GM23338 (cell line): ENCODE measurements at regions not wholly inside any gene's neighbourhood (a gene's known extent, or its start where the extent isn't known, plus 50 kb on each side); places are given as distances from the start of the nearest gene placed in this dataset.

Experiments
- ATAC-seq: fragments of 200-7000 bp; cut with Tn5 transposase; 3 replicates; pipeline ENCODE4 v1.9.1; 2020
- DNase-seq: peaks from one replicate; pipeline ENCODE4 v3.0.0-alpha.2; 2015; ENCODE audit warnings: low spot score
- H2AFZ ChIP-seq: fragments of 200-600 bp; sonication (generic); 2 replicates; pipeline ENCODE4 v1.8.0; 2016; ENCODE audit warnings: antibody characterized with exemption, mild to moderate bottlenecking, moderate library complexity
- H3F3A ChIP-seq: fragments of 200-600 bp; sonication (generic); replicated peaks from 2 replicates; pipeline ENCODE4 v1.8.0; 2017; ENCODE audit warnings: antibody characterized with exemption, mixed run types, low read depth
- H3K27ac ChIP-seq: fragments of 200-600 bp; sonication (generic); 2 replicates; pipeline ENCODE4 v1.6.1; 2016; ENCODE audit warnings: low read depth
- H3K27me3 ChIP-seq: fragments of 200-600 bp; sonication (generic); 2 replicates; pipeline ENCODE4 v1.8.0; 2016; ENCODE audit warnings: mild to moderate bottlenecking, mixed run types, moderate library complexity; ENCODE audit not compliant: insufficient read depth
- H3K36me3 ChIP-seq: fragments of 200-600 bp; sonication (generic); 2 replicates; pipeline ENCODE4 v1.8.0; 2016; ENCODE audit warnings: mild to moderate bottlenecking; ENCODE audit not compliant: insufficient read depth
- H3K4me1 ChIP-seq: fragments of 200-600 bp; sonication (generic); 2 replicates; pipeline ENCODE4 v1.8.0; 2016; ENCODE audit warnings: mild to moderate bottlenecking, moderate library complexity; ENCODE audit not compliant: insufficient read depth
- H3K4me2 ChIP-seq: fragments of 200-600 bp; sonication (generic); 2 replicates; pipeline ENCODE4 v1.7.1; 2017; ENCODE audit warnings: mixed run types
- H3K4me3 ChIP-seq: fragments of 200-600 bp; sonication (generic); 2 replicates; pipeline ENCODE4 v1.6.1; 2016; ENCODE audit warnings: mixed run types
- H3K79me2 ChIP-seq: fragments of 200-600 bp; sonication (generic); replicated peaks from 2 replicates; pipeline ENCODE4 v1.8.0; 2017; ENCODE audit warnings: mild to moderate bottlenecking; ENCODE audit not compliant: insufficient read depth
- H3K9me2 ChIP-seq: fragments of 200-600 bp; sonication (generic); 2 replicates; pipeline ENCODE4 v1.8.0; 2017; ENCODE audit not compliant: insufficient read depth
- H4K20me1 ChIP-seq: fragments of 200-600 bp; sonication (generic); replicated peaks from 2 replicates; pipeline ENCODE4 v1.8.0; 2017; ENCODE audit warnings: mild to moderate bottlenecking; ENCODE audit not compliant: insufficient read depth
- H3K27ac Mint-ChIP-seq: 2 replicates; pipeline ENCODE4 v1.8.0; 2020; ENCODE audit warnings: inconsistent platforms, mild to moderate bottlenecking, moderate library complexity, mixed read lengths
- H3K27me3 Mint-ChIP-seq: 3 replicates; pipeline ENCODE4 v1.8.0; 2022; ENCODE audit warnings: low read depth, mild to moderate bottlenecking, moderate library complexity, mixed read lengths, inconsistent platforms; ENCODE audit not compliant: insufficient read depth, poor library complexity
- H3K36me3 Mint-ChIP-seq: 3 replicates; pipeline ENCODE4 v1.8.0; 2021; ENCODE audit warnings: low read depth, mild to moderate bottlenecking, inconsistent platforms, moderate library complexity, mixed read lengths
- H3K4me1 Mint-ChIP-seq: 3 replicates; pipeline ENCODE4 v1.8.0; 2020; ENCODE audit warnings: mild to moderate bottlenecking, inconsistent platforms, mixed read lengths
- H3K4me3 Mint-ChIP-seq: 3 replicates; pipeline ENCODE4 v1.8.0; 2021; ENCODE audit warnings: moderate library complexity, mild to moderate bottlenecking, inconsistent platforms, mixed read lengths
- H3K9me3 Mint-ChIP-seq: 3 replicates; pipeline ENCODE4 v1.8.0; 2020; ENCODE audit warnings: moderate library complexity, mild to moderate bottlenecking, inconsistent platforms, mixed read lengths
- CREB1 ChIP-seq: fragments of 250-450 bp; sonication (Bioruptor Pico); IDR thresholded peaks from 2 replicates; pipeline ENCODE4 v1.5.0; 2020; ENCODE audit warnings: low read depth, mild to moderate bottlenecking, moderate library complexity
- EZH2 ChIP-seq: fragments of 200-600 bp; sonication (generic); IDR thresholded peaks from one replicate; pipeline ENCODE4 v1.8.0; 2017; ENCODE audit warnings: antibody characterized with exemption, mild to moderate bottlenecking, low read depth; ENCODE audit not compliant: unreplicated experiment
- EZH2phosphoT487 ChIP-seq: fragments of 200-600 bp; sonication (generic); IDR thresholded peaks from one replicate; pipeline ENCODE4 v1.8.1; 2018; ENCODE audit warnings: antibody characterized with exemption; ENCODE audit not compliant: unreplicated experiment
- JUNB ChIP-seq: IDR thresholded peaks from one replicate; pipeline ENCODE4 v1.6.1; 2016; ENCODE audit warnings: antibody characterized with exemption; ENCODE audit not compliant: unreplicated experiment
- NANOG ChIP-seq: IDR thresholded peaks from 2 replicates; pipeline ENCODE4 v1.6.1; 2016; ENCODE audit warnings: antibody characterized with exemption, borderline replicate concordance
- POLR2AphosphoS5 ChIP-seq: IDR thresholded peaks from 2 replicates; pipeline ENCODE4 v1.6.1; 2016; ENCODE audit warnings: antibody characterized with exemption, low read depth
- STAT1 ChIP-seq: IDR thresholded peaks from one replicate; pipeline ENCODE4 v1.6.1; 2016; ENCODE audit warnings: antibody characterized with exemption; ENCODE audit not compliant: unreplicated experiment
- ZNF114 ChIP-seq: fragments of 250-450 bp; sonication (Bioruptor Pico); IDR thresholded peaks from 2 replicates; pipeline ENCODE4 v1.5.0; 2020; ENCODE audit warnings: mild to moderate bottlenecking, moderate library complexity
- ZNF331 ChIP-seq: fragments of 250-450 bp; sonication (Bioruptor Pico); IDR thresholded peaks from 2 replicates; pipeline ENCODE4 v1.5.0; 2020; ENCODE audit warnings: low read depth, mild to moderate bottlenecking, moderate library complexity
- TF ChIP-seq, protein P1 (sequence below), 2 experiments: fragments of 200-600 bp in 1 of 2; sonication (generic) in 1 of 2; conservative IDR thresholded peaks; 2 replicates each; pipeline versions ENCODE4 v1.5.1 to v1.6.1; 2016 to 2017; ENCODE audit warnings: antibody characterized with exemption in 2 of 2, low read depth in 2 of 2, mild to moderate bottlenecking in 2 of 2, moderate library complexity in 1 of 2
- TF ChIP-seq, protein P2 (sequence below): IDR thresholded peaks from one replicate; pipeline ENCODE4 v1.6.1; 2018; ENCODE audit warnings: antibody characterized with exemption; ENCODE audit not compliant: unreplicated experiment
- TF ChIP-seq, protein P3 (sequence below): IDR thresholded peaks from 2 replicates; pipeline ENCODE4 v1.6.1; 2016; ENCODE audit warnings: antibody characterized with exemption

DNA sequence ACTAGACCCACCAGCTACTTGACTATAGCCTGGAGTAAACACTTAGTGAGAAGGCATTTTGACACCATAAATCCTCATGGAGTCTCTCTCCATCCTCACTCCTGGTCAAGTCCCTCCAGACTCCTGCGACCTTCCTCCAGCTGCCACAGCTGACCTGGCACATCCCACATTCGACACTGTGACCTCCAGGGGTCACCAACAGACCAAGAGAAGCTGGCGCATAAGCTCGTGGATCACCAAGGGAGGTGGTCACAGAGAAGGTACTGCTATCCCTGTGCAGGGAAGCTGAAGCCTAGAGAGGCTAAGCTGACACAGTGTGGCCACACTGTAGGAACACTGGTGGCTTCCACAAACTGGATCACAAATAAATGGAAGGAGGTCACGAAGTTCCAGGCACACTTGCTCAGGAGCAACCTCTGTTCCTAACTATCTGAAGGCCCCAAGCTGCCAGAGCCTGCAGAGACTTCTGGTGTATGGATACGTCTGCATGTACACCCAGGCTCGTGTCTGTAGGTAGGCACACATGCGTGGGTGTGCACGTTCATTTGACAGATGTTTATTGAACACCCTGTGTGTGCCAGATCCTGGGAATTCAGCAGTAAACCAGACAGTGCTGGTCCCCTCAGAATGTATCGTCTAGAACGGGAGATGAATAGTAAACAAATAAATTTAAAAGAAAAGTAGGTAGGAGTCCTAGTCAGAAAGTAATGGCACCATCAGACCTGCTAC is 104.4 kb downstream of the C5orf15 start:
- H3K9me2 ChIP-seq, result no peaks in the 10 kb centered on the region
- Mint-ChIP-seq H3K9me3 (peaks cover 22% of the 10 kb centered on the region), H3K4me1 (no peaks in the 10 kb centered on the region), H3K36me3 (peaks cover 10% of the 10 kb centered on the region), H3K27ac (no peak overlapping the region), H3K4me3 (no peak overlapping the region), H3K27me3 (peaks cover 5% of the 10 kb centered on the region)
- no peaks in the 10 kb centered on the region for H3F3A ChIP-seq
- TF ChIP-seq CREB1 (CRISPR knock-in tag) (no peak), JUNB (no peak), EZH2phosphoT487 (no peak), POLR2AphosphoS5 (no peak), ZNF331 (CRISPR knock-in tag) (no peak), ZNF114 (CRISPR knock-in tag) (no peak), EZH2 (no peak)
- TF ChIP-seq, protein P1, sequence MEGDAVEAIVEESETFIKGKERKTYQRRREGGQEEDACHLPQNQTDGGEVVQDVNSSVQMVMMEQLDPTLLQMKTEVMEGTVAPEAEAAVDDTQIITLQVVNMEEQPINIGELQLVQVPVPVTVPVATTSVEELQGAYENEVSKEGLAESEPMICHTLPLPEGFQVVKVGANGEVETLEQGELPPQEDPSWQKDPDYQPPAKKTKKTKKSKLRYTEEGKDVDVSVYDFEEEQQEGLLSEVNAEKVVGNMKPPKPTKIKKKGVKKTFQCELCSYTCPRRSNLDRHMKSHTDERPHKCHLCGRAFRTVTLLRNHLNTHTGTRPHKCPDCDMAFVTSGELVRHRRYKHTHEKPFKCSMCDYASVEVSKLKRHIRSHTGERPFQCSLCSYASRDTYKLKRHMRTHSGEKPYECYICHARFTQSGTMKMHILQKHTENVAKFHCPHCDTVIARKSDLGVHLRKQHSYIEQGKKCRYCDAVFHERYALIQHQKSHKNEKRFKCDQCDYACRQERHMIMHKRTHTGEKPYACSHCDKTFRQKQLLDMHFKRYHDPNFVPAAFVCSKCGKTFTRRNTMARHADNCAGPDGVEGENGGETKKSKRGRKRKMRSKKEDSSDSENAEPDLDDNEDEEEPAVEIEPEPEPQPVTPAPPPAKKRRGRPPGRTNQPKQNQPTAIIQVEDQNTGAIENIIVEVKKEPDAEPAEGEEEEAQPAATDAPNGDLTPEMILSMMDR (conservative IDR thresholded peaks at IDR 0.05; ENCODE audit: low read depth in 2 of 2), result peak; percentile 21 to 55; a peak in 3 of 4 replicates
- TF ChIP-seq, protein P2, sequence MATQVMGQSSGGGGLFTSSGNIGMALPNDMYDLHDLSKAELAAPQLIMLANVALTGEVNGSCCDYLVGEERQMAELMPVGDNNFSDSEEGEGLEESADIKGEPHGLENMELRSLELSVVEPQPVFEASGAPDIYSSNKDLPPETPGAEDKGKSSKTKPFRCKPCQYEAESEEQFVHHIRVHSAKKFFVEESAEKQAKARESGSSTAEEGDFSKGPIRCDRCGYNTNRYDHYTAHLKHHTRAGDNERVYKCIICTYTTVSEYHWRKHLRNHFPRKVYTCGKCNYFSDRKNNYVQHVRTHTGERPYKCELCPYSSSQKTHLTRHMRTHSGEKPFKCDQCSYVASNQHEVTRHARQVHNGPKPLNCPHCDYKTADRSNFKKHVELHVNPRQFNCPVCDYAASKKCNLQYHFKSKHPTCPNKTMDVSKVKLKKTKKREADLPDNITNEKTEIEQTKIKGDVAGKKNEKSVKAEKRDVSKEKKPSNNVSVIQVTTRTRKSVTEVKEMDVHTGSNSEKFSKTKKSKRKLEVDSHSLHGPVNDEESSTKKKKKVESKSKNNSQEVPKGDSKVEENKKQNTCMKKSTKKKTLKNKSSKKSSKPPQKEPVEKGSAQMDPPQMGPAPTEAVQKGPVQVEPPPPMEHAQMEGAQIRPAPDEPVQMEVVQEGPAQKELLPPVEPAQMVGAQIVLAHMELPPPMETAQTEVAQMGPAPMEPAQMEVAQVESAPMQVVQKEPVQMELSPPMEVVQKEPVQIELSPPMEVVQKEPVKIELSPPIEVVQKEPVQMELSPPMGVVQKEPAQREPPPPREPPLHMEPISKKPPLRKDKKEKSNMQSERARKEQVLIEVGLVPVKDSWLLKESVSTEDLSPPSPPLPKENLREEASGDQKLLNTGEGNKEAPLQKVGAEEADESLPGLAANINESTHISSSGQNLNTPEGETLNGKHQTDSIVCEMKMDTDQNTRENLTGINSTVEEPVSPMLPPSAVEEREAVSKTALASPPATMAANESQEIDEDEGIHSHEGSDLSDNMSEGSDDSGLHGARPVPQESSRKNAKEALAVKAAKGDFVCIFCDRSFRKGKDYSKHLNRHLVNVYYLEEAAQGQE, result no peak
- H3K79me2 ChIP-seq, result no peaks in the 10 kb centered on the region
- H3K4me3 ChIP-seq, result no peak overlapping the region
- DNase-seq (peak; percentile 19), ATAC-seq (peak; percentile 35; the same call in 2 of the 3 replicates)
- no peaks in the 10 kb centered on the region for H3K27me3 ChIP-seq
- H3K4me1 ChIP-seq, result no peaks in the 10 kb centered on the region
- H3K27ac ChIP-seq, result no peak overlapping the region
- H4K20me1 ChIP-seq, result no peaks in the 10 kb centered on the region
- no peaks in the 10 kb centered on the region for H3K36me3 ChIP-seq
- no peak overlapping the region for H3K4me2 ChIP-seq
- H2AFZ ChIP-seq, result no peak overlapping the region

DNA sequence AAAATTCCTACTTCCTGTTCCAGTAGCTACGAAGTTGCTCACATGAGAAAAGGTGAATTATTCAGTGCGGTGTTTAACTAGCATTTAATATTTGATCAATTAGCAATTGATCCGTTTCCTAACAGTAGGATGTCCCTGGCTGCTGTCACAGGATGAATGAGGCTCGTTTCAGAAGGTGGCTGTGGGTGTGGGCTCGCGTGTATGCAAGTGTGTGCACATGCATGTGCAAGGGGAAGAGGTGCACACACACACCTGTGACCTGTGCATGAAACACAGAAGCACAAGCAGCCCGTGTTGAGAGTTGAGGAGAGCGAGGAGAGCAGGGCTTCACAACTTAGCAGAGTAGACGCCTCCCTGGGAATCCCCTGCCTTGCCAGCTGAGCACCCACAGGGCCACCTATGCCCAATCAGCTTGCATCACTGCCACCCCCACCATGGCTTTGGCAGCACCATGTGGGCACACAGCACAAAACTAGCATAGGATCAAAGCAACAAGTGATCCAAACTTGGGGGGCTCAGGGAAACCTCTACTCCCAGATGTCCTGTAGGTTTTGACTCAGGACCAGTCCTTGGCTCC is 107.2 kb downstream of the C5orf15 start:
- H3K27me3 ChIP-seq, result no peaks in the 10 kb centered on the region
- no peak overlapping the region for H3K4me3 Mint-ChIP-seq
- no peaks in the 10 kb centered on the region for H3K9me2 ChIP-seq
- H3K79me2 ChIP-seq, result no peaks in the 10 kb centered on the region
- DNase-seq (no peak), ATAC-seq (no peak)
- no peak overlapping the region for H3K27ac ChIP-seq
- peaks cover 22% of the 10 kb centered on the region for H3K36me3 Mint-ChIP-seq
- no peaks in the 10 kb centered on the region for H3F3A ChIP-seq
- H3K4me3 ChIP-seq, result no peak overlapping the region
- H3K4me1 Mint-ChIP-seq, result no peaks in the 10 kb centered on the region
- H3K9me3 Mint-ChIP-seq, result peaks cover 46% of the 10 kb centered on the region
- no peak overlapping the region for H3K27ac Mint-ChIP-seq
- no peaks in the 10 kb centered on the region for H3K4me1 ChIP-seq
- H2AFZ ChIP-seq, result no peak overlapping the region
- peaks cover 5% of the 10 kb centered on the region for H3K27me3 Mint-ChIP-seq
- no peak overlapping the region for H3K4me2 ChIP-seq
- H4K20me1 ChIP-seq, result no peaks in the 10 kb centered on the region
- H3K36me3 ChIP-seq, result no peaks in the 10 kb centered on the region
- TF ChIP-seq, protein P3, sequence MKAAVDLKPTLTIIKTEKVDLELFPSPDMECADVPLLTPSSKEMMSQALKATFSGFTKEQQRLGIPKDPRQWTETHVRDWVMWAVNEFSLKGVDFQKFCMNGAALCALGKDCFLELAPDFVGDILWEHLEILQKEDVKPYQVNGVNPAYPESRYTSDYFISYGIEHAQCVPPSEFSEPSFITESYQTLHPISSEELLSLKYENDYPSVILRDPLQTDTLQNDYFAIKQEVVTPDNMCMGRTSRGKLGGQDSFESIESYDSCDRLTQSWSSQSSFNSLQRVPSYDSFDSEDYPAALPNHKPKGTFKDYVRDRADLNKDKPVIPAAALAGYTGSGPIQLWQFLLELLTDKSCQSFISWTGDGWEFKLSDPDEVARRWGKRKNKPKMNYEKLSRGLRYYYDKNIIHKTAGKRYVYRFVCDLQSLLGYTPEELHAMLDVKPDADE, result no peak
- TF ChIP-seq EZH2phosphoT487, result no peak
- TF ChIP-seq ZNF331 (CRISPR knock-in tag), result no peak
- TF ChIP-seq, protein P2, result no peak
- no peak for TF ChIP-seq STAT1
- TF ChIP-seq POLR2AphosphoS5, result no peak
- TF ChIP-seq NANOG, result no peak
- TF ChIP-seq EZH2, result no peak
